D721Med (cell line): ENCODE measurements at regions not wholly inside any gene's neighbourhood (a gene's known extent, or its start where the extent isn't known, plus 50 kb on each side); places are given as distances from the start of the nearest gene placed in this dataset.

Experiments
- DNase-seq: peaks from one replicate; pipeline ENCODE4 v3.0.0; 2011; ENCODE audit warnings: low spot score; ENCODE audit not compliant: insufficient read length
- FAIRE-seq: peaks from 2 replicates; lab custom pipeline; 2011; peaks lifted over from hg19 to GRCh38; lab: Jason Lieb, UNC
- TF ChIP-seq, protein P1 (sequence below): IDR thresholded peaks from 2 replicates; pipeline ENCODE4 v1.5.1; 2012; ENCODE audit warnings: mild to moderate bottlenecking, control low read depth; ENCODE audit not compliant: insufficient read depth; ENCODE audit errors: missing control alignments

- peak; percentile 29 for FAIRE-seq
- no peak for DNase-seq
- TF ChIP-seq, protein P1, sequence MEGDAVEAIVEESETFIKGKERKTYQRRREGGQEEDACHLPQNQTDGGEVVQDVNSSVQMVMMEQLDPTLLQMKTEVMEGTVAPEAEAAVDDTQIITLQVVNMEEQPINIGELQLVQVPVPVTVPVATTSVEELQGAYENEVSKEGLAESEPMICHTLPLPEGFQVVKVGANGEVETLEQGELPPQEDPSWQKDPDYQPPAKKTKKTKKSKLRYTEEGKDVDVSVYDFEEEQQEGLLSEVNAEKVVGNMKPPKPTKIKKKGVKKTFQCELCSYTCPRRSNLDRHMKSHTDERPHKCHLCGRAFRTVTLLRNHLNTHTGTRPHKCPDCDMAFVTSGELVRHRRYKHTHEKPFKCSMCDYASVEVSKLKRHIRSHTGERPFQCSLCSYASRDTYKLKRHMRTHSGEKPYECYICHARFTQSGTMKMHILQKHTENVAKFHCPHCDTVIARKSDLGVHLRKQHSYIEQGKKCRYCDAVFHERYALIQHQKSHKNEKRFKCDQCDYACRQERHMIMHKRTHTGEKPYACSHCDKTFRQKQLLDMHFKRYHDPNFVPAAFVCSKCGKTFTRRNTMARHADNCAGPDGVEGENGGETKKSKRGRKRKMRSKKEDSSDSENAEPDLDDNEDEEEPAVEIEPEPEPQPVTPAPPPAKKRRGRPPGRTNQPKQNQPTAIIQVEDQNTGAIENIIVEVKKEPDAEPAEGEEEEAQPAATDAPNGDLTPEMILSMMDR, result no peak
Measured at GRCh38 chr12:92556637-92557421, 146.0 kb upstream of the PLEKHG7 start.

DNA sequence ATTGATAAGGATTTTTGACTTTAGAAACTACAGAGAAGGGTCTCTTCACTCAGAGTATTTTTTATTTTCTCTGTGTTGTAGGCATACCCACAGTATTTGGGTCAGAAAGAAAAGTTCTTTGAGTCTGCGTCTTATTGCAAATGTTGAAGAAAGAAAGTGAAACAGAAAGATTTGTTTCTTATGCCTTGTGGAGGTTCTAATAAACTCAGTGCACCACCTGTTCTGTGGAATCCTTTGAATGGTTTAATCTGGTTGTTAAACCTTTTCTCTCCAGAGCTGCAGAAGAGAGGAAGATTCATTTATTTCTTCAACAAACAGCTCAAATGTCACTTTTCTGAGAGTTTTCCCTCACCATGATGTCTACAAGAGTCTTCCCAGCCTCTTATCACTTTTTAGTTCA is 146.6 kb upstream of the PLEKHG7 start:
- FAIRE-seq (no peak), DNase-seq (no peak)
- TF ChIP-seq, protein P1, result no peak

DNA sequence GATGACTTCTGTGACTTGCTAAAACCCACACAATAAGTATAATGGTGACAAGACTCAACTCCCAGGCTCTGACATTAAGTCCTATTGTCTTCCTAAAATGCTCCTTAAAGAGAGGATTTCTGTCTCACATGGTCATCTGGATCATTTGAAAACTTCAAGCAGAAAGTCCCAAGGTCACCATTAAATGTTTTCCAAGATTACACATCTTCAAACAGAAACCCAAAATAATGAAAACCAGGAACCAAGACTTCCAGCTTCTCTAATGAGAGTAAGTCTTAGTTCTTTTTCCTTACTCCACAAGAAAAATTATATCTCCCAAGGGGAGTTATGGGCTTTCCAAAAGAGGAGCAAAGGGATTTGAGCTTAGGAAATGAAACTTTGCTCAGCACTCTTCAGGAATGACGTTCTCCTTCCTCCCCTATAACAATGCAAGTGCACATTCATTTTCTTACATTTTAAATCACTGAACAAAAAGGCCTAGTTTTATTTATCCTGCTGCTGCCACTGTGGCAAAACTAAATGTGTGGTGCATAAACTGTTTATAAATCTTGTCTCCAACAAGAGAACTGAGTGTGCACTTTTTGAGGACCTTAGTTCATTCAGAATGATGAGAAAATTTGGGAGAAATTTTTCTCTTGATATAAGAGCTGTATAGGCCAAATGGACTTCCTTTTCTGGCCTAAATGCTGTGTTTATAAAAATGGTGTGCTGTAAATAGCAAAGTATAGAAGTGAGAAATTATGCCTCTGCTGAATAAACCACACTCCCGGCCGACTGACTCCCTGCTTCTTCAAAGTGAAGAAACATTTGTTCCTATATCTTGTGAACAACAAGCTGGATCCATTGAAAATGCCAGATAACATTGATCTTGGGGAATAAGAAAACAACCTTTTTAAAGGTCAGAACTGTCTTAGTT is 148.4 kb upstream of the PLEKHG7 start:
- TF ChIP-seq, protein P1, result no peak
- FAIRE-seq (no peak), DNase-seq (no peak)

- TF ChIP-seq, protein P1, result no peak
- no peak for DNase-seq
- FAIRE-seq, result no peak
Measured at GRCh38 chr12:92553389-92553788, 149.4 kb upstream of the PLEKHG7 start.

DNA sequence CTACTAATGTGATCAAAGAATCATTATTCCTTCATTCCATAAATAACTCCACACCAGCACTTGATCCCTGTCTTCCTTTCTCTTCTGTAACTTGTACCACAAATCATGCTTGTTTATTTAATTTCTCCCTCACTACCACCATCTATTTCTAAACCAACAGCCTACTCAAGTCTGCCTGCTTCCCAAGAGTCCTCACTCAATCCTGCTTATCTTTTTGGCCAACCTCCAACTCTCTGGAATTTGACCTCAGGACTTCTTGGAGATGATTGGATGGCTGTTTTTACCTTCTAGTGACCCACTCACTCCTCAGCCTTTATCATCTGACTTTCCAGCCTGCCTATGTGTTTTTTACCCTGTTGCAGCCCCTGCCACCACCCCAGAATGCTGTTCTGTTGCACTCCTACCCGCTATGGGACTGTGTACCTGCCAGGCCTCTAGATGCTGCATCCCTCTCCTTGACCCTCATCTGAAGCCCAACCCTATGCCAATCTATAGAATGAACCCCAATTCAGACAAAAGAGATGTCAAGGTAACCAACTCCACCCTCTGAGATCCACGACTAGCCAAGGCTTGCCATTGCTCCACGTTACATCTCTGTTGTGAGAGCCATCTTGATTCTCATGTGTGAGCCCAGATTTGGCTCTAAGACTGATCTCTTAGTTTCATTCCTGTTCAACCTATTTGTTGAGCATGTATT is 150.2 kb upstream of the PLEKHG7 start:
- TF ChIP-seq, protein P1, result no peak
- FAIRE-seq, result no peak
- DNase-seq, result no peak

DNA sequence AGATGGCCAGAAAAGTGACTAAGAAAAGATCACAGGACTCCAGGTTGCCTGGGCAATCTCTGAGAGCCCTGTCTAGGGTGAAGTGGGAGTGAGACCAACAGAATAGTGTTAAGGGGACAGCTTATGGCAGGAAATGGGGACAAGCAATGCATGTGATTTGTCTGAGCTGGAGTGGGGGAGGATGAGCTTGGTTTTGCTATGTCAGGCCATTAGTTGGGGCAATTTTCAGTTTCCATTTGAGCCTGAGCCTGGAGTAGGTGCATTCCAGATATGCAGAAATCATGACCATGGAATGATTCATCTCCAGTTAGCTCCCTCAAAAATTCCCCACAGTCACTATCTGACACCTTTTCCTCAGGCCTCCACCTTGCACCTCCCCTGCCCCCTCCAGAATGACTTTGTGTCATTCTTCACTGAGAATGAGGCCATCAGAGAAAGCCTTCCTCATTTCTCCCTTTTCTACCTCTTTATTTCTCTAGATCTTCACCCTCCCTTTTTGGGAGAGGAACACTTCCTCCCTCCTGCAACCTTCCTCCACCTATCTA is 150.9 kb upstream of the PLEKHG7 start:
- TF ChIP-seq, protein P1, result no peak
- FAIRE-seq, result no peak
- DNase-seq, result no peak
